Keratinocyte (primary cell): ENCODE measurements at regions not wholly inside any gene's neighbourhood (a gene's known extent, or its start where the extent isn't known, plus 50 kb on each side); places are given as distances from the start of the nearest gene placed in this dataset.

Source experiments
- DNase-seq: peaks from one replicate; pipeline ENCODE4 v3.0.0-alpha.2; 2011; ENCODE audit warnings: low read depth, missing footprints, low spot score
- FAIRE-seq: peaks from 2 replicates; lab custom pipeline; 2011; peaks lifted over from hg19 to GRCh38; lab: Jason Lieb, UNC
- H2AFZ ChIP-seq: 2 replicates; pipeline ENCODE4 v1.6.0; 2012; ENCODE audit warnings: low read length, control low read depth, inconsistent platforms; ENCODE audit not compliant: control insufficient read depth
- H3K27ac ChIP-seq: 2 replicates; pipeline ENCODE4 v1.5.1; 2011; ENCODE audit warnings: low read length; ENCODE audit not compliant: control insufficient read depth, insufficient read depth
- H3K27me3 ChIP-seq: 3 replicates; pipeline ENCODE4 v1.6.0; 2011; ENCODE audit warnings: low read length; ENCODE audit not compliant: control insufficient read depth, insufficient read depth; ENCODE audit errors: extremely low read depth
- H3K36me3 ChIP-seq, 2 experiments: 2 replicates in 1 of 2; 3 replicates in 1 of 2; pipeline ENCODE4 v1.5.1; 2011; ENCODE audit warnings: low read length in 2 of 2, mild to moderate bottlenecking in 1 of 2; ENCODE audit not compliant: control insufficient read depth in 2 of 2, insufficient read depth in 2 of 2; ENCODE audit errors: extremely low read depth in 1 of 2
- H3K4me1 ChIP-seq: 3 replicates; pipeline ENCODE4 v1.5.1; 2011; ENCODE audit warnings: low read length; ENCODE audit not compliant: control insufficient read depth, insufficient read depth; ENCODE audit errors: extremely low read depth
- H3K4me2 ChIP-seq: 3 replicates; pipeline ENCODE4 v1.6.0; 2011; ENCODE audit warnings: low read depth, low read length; ENCODE audit not compliant: control insufficient read depth, insufficient read depth; ENCODE audit errors: extremely low read depth
- H3K4me3 ChIP-seq, 3 experiments: fragments of 200-600 bp in 1 of 3; sonication (generic) in 1 of 3; 2 replicates in 2 of 3; 3 replicates in 1 of 3; pipeline ENCODE4 v1.5.1; 2011 to 2016; ENCODE audit warnings: low read length in 3 of 3, mild to moderate bottlenecking in 3 of 3, control low read depth in 2 of 3, inconsistent platforms in 1 of 3, low read depth in 1 of 3, mixed read lengths in 1 of 3, mixed run types in 1 of 3, moderate library complexity in 1 of 3; ENCODE audit not compliant: control insufficient read depth in 2 of 3, insufficient read depth in 2 of 3; ENCODE audit errors: extremely low read depth in 1 of 3
- H3K79me2 ChIP-seq: 2 replicates; pipeline ENCODE4 v1.6.0; 2012; ENCODE audit warnings: low read length; ENCODE audit not compliant: control insufficient read depth, insufficient read depth
- H3K9ac ChIP-seq: 3 replicates; pipeline ENCODE4 v1.6.0; 2011; ENCODE audit warnings: low read length; ENCODE audit not compliant: control insufficient read depth, insufficient read depth; ENCODE audit errors: extremely low read depth
- H3K9me1 ChIP-seq: 3 replicates; pipeline ENCODE4 v1.6.0; 2011; ENCODE audit warnings: low read length; ENCODE audit not compliant: control insufficient read depth, insufficient read depth; ENCODE audit errors: extremely low read depth
- H3K9me3 ChIP-seq: 2 replicates; pipeline ENCODE4 v1.5.1; 2012; ENCODE audit warnings: low read depth, low read length; ENCODE audit not compliant: control insufficient read depth
- H4K20me1 ChIP-seq: 3 replicates; pipeline ENCODE4 v1.6.0; 2011; ENCODE audit warnings: low read length; ENCODE audit not compliant: control insufficient read depth, insufficient read depth; ENCODE audit errors: extremely low read depth
- CTCF ChIP-seq, 3 experiments: IDR thresholded peaks in 1 of 3; conservative IDR thresholded peaks in 1 of 3; optimal IDR thresholded peaks in 1 of 3; 2 replicates in 2 of 3; 3 replicates in 1 of 3; pipeline versions ENCODE3 to v1.5.1; 2011; ENCODE audit warnings: low read length in 3 of 3, mild to moderate bottlenecking in 3 of 3, moderate library complexity in 2 of 3, control low read depth in 1 of 3, inconsistent platforms in 1 of 3; ENCODE audit not compliant: insufficient read depth in 2 of 3; ENCODE audit errors: extremely low read depth in 1 of 3
- EZH2 ChIP-seq: IDR thresholded peaks from one replicate; pipeline ENCODE4 v1.6.1; 2012; ENCODE audit warnings: inconsistent platforms, mild to moderate bottlenecking, low read length, moderate library complexity
- dilution Hi-C: fragments of 300-500 bp; cut with MboI; formaldehyde crosslinking; loops from one replicate; pipeline ENCODE4 v1.7.0; 2020; ENCODE audit warnings: low sequenced_read_pairs; ENCODE audit not compliant: extremely low pct_ligation_motif_present

- Histone ChIP-seq H3K27ac (no peak overlapping the region), H3K9me3 (no peaks in the 10 kb centered on the region), H3K27me3 (no peaks in the 10 kb centered on the region), H2AFZ (no peak overlapping the region), H3K9ac (no peak overlapping the region), H3K4me2 (no peak overlapping the region), H3K4me3 (no peak overlapping the region), H3K36me3 (no peaks in the 10 kb centered on the region), H4K20me1 (no peaks in the 10 kb centered on the region), H3K79me2 (no peaks in the 10 kb centered on the region), H3K9me1 (no peaks in the 10 kb centered on the region), H3K4me1 (no peaks in the 10 kb centered on the region)
- dilution Hi-C loops = no loop called here
- DNase-seq = no peak
- TF ChIP-seq EZH2 = no peak
- no peak for TF ChIP-seq CTCF (optimal IDR thresholded peaks at IDR 0.05 in 1 of 3, IDR thresholded peaks at IDR 0.05 in 1 of 3, conservative IDR thresholded peaks at IDR 0.05 in 1 of 3; ENCODE audit: extremely low read depth in 1 of 3, insufficient read depth in 2 of 3, low read length in 3 of 3)
- no peak for FAIRE-seq
Observed at GRCh38 chr9:74064702-74065101, 432.4 kb upstream of the RORB start.

- no peaks in the 10 kb centered on the region for H3K79me2 ChIP-seq
- H2AFZ ChIP-seq = no peak overlapping the region
- no peaks in the 10 kb centered on the region for H3K27me3 ChIP-seq
- H3K9ac ChIP-seq = no peak overlapping the region
- H3K4me2 ChIP-seq = no peak overlapping the region
- no peaks in the 10 kb centered on the region for H3K4me1 ChIP-seq
- H3K36me3 ChIP-seq = no peaks in the 10 kb centered on the region
- FAIRE-seq (no peak), DNase-seq (no peak)
- H3K9me3 ChIP-seq = no peaks in the 10 kb centered on the region
- dilution Hi-C loops = no loop called here
- TF ChIP-seq EZH2 = no peak
- TF ChIP-seq CTCF (optimal IDR thresholded peaks at IDR 0.05 in 1 of 3, IDR thresholded peaks at IDR 0.05 in 1 of 3, conservative IDR thresholded peaks at IDR 0.05 in 1 of 3; ENCODE audit: extremely low read depth in 1 of 3, insufficient read depth in 2 of 3, low read length in 3 of 3) = no peak
- no peak overlapping the region for H3K4me3 ChIP-seq
- no peaks in the 10 kb centered on the region for H4K20me1 ChIP-seq
- H3K9me1 ChIP-seq = no peaks in the 10 kb centered on the region
- H3K27ac ChIP-seq = no peak overlapping the region
Observed at GRCh38 chr9:74066128-74066527, 431.0 kb upstream of the RORB start.
